Endodermal cell (in vitro differentiated cells): ENCODE measurements at regions not wholly inside any gene's neighbourhood (a gene's known extent, or its start where the extent isn't known, plus 50 kb on each side); places are given as distances from the start of the nearest gene placed in this dataset.
"Not testable (repeated sequence)": the region's sequence is repeated elsewhere in the genome, so short reads cannot be mapped to it uniquely, and the experiment has no call there.

Experiments
- DNase-seq: peaks from one replicate; pipeline ENCODE4 v3.0.0-alpha.2; 2017
- H3K27ac ChIP-seq: 2 replicates; pipeline ENCODE4 v1.5.1; 2013; ENCODE audit warnings: mild to moderate bottlenecking, low read depth, low read length, moderate library complexity
- H3K27me3 ChIP-seq: 2 replicates; pipeline ENCODE4 v1.6.1; 2013; ENCODE audit warnings: mild to moderate bottlenecking, low read length, moderate library complexity; ENCODE audit not compliant: insufficient read depth, control insufficient read depth, poor library complexity, severe bottlenecking
- H3K36me3 ChIP-seq: 2 replicates; pipeline ENCODE4 v1.7.0; 2013; ENCODE audit warnings: mild to moderate bottlenecking, low read length, moderate library complexity; ENCODE audit not compliant: control insufficient read depth, insufficient read depth
- H3K4me1 ChIP-seq: one replicate; pipeline ENCODE4 v1.7.0; 2013; ENCODE audit warnings: low read length; ENCODE audit not compliant: control insufficient read depth, insufficient read depth
- H3K4me3 ChIP-seq: 2 replicates; pipeline ENCODE4 v1.5.1; 2013; ENCODE audit warnings: mild to moderate bottlenecking, low read length, moderate library complexity
- H3K9ac ChIP-seq: 2 replicates; pipeline ENCODE4 v1.6.1; 2013; ENCODE audit warnings: mild to moderate bottlenecking, low read length, moderate library complexity; ENCODE audit not compliant: poor library complexity, severe bottlenecking; ENCODE audit errors: extremely low read depth
- H3K9me3 ChIP-seq: 2 replicates; pipeline ENCODE4 v1.6.1; 2013; ENCODE audit warnings: mild to moderate bottlenecking, low read length, moderate library complexity; ENCODE audit not compliant: control insufficient read depth
- H3K27ac Mint-ChIP-seq: 2 replicates; pipeline ENCODE4 v1.8.0; 2020; ENCODE audit warnings: mixed read lengths
- H3K27me3 Mint-ChIP-seq: 2 replicates; pipeline ENCODE4 v1.8.0; 2021; ENCODE audit warnings: mild to moderate bottlenecking, mixed read lengths; ENCODE audit not compliant: insufficient read depth
- H3K36me3 Mint-ChIP-seq: 2 replicates; pipeline ENCODE4 v1.8.0; 2020; ENCODE audit warnings: low read depth, mixed read lengths
- H3K4me1 Mint-ChIP-seq: 2 replicates; pipeline ENCODE4 v1.8.0; 2020; ENCODE audit warnings: mixed read lengths
- H3K4me3 Mint-ChIP-seq: 2 replicates; pipeline ENCODE4 v1.8.0; 2020; ENCODE audit warnings: mild to moderate bottlenecking, moderate library complexity, mixed read lengths
- H3K9me3 Mint-ChIP-seq: 2 replicates; pipeline ENCODE4 v1.8.0; 2020; ENCODE audit warnings: mild to moderate bottlenecking, mixed read lengths
- CTCF ChIP-seq: fragments of 200-600 bp; sonication (generic); conservative IDR thresholded peaks from 2 replicates; pipeline ENCODE4 v1.5.0; 2021; ENCODE audit warnings: antibody characterized with exemption, mild to moderate bottlenecking
- WGBS, 2 experiments: methylation state at CpG; one replicate each; pipeline versions ENCODE4 v1.1.5 to v1.1.7; 2013; ENCODE audit warnings: missing lambda C conversion rate in 2 of 2, mixed read lengths in 1 of 2; ENCODE audit not compliant: insufficient coverage in 1 of 2, insufficient read length in 1 of 2; 5-methylcytosine and 5-hydroxymethylcytosine counted together

GRCh38 chr9:18324928-18325745 is 148.8 kb upstream of the ADAMTSL1 start:
- Mint-ChIP-seq H3K4me1 (peaks cover 1% of the 10 kb centered on the region), H3K27ac (no peak overlapping the region), H3K36me3 (no peaks in the 10 kb centered on the region), H3K4me3 (no peak overlapping the region), H3K9me3 (peaks cover 10% of the 10 kb centered on the region), H3K27me3 (no peaks in the 10 kb centered on the region)
- Histone ChIP-seq H3K9me3 (peaks cover 17% of the 10 kb centered on the region), H3K27me3 (no peaks in the 10 kb centered on the region), H3K4me1 (no peaks in the 10 kb centered on the region), H3K36me3 (no peaks in the 10 kb centered on the region), H3K4me3 (no peak overlapping the region), H3K9ac (no peak overlapping the region), H3K27ac (no peak overlapping the region)
- no peak for DNase-seq
- WGBS, 2 experiments: no CpG with 5 or more reads among the region's 2 CpGs
- no peak for TF ChIP-seq CTCF

DNA sequence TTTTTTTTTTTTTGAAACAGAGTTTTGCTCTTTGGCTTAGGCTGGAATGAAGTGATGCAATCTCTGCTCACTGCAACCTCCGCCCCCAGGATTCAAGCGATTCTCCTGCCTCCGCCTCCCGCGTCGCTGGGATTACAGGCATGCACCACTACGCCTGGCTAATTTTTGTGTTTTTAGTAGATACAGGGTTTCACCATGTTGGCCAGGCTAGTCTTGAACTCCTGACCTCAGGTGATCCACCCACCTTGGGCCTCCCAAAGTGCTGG is 148.3 kb upstream of the ADAMTSL1 start:
- not testable (repeated sequence) for H3K4me1 ChIP-seq, H3K36me3 ChIP-seq, H3K4me3 Mint-ChIP-seq, DNase-seq, H3K4me1 Mint-ChIP-seq, H3K27ac ChIP-seq, H3K9ac ChIP-seq, H3K27me3 Mint-ChIP-seq, H3K27me3 ChIP-seq, H3K4me3 ChIP-seq, H3K27ac Mint-ChIP-seq, H3K36me3 Mint-ChIP-seq
- H3K9me3 Mint-ChIP-seq: peaks cover 10% of the 10 kb centered on the region
- 97 to 100% methylated on average over 7 of the region's 7 CpGs for WGBS, 2 experiments
- peaks cover 21% of the 10 kb centered on the region for H3K9me3 ChIP-seq

GRCh38 chr9:18327121-18327520 is 146.8 kb upstream of the ADAMTSL1 start:
- no peaks in the 10 kb centered on the region for H3K4me1 ChIP-seq
- DNase-seq: no peak
- peaks cover 21% of the 10 kb centered on the region for H3K9me3 ChIP-seq
- Mint-ChIP-seq H3K9me3 (peaks cover 10% of the 10 kb centered on the region), H3K36me3 (no peaks in the 10 kb centered on the region), H3K4me3 (no peak overlapping the region), H3K4me1 (peaks cover 5% of the 10 kb centered on the region), H3K27ac (no peak overlapping the region), H3K27me3 (no peaks in the 10 kb centered on the region)
- 90 to 100% methylated on average over 3 of the region's 3 CpGs for whole genome bisulfite sequencing, 2 experiments
- H3K4me3 ChIP-seq: no peak overlapping the region
- no peak overlapping the region for H3K9ac ChIP-seq
- no peak overlapping the region for H3K27ac ChIP-seq
- no peaks in the 10 kb centered on the region for H3K36me3 ChIP-seq
- no peaks in the 10 kb centered on the region for H3K27me3 ChIP-seq
- TF ChIP-seq CTCF: no peak
